GM23248 (cell line): ENCODE measurements at regions not wholly inside any gene's neighbourhood (a gene's known extent, or its start where the extent isn't known, plus 50 kb on each side); places are given as distances from the start of the nearest gene placed in this dataset.

ENCODE experiments used
- EZH2 ChIP-seq: fragments of 200-600 bp; sonication (generic); IDR thresholded peaks from 2 replicates; pipeline ENCODE4 v1.6.1; 2018; ENCODE audit warnings: antibody characterized with exemption, mild to moderate bottlenecking; ENCODE audit not compliant: insufficient read depth, poor library complexity, severe bottlenecking
- EZH2phosphoT487 ChIP-seq: fragments of 200-600 bp; sonication (generic); IDR thresholded peaks from 2 replicates; pipeline ENCODE4 v1.6.1; 2018; ENCODE audit warnings: antibody characterized with exemption, moderate library complexity, mild to moderate bottlenecking, low read depth; ENCODE audit not compliant: insufficient read depth

DNA sequence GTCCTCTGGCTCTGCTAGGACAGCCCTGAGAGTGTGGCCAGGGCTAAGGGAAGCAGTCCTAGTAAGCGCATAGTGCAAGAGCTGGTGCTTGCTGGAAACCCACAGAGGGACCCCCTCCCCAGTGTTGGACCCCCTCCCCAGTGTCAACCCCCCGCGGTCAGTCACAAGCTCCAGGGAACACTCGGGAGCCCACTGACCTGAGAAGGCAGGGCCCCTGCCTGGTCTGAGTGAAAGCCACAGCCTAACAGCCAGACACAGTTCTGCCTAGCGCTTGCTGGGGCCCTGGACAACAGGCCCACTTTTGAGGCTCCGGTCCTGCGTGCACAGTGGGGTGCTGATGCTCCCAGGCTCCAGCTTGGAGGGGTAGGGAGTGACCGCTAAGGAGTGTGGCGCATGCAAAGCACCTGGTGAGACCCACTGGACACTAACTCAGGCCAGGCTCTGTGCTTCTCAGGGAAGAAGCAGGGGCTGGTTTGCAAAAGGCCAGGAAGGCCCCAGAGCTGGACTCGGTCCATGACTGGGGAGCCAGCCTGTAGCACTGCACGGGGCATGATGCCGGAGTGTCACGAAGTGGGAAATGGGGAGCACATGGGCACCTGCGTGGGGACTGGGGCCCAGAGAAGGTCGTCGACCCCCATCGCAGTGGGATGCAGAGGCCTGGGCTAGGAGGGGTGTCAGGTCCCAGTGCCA lies 175.8 kb upstream of the PPP2R2D start:
- TF ChIP-seq EZH2 (no peak), EZH2phosphoT487 (no peak)
